ENCODE measurements at regions not wholly inside any gene's neighbourhood (a gene's known extent, or its start where the extent isn't known, plus 50 kb on each side); places are given as distances from the start of the nearest gene placed in this dataset.
"Not testable (repeated sequence)": the region's sequence is repeated elsewhere in the genome, so short reads cannot be mapped to it uniquely, and the experiment has no call there.

DNA sequence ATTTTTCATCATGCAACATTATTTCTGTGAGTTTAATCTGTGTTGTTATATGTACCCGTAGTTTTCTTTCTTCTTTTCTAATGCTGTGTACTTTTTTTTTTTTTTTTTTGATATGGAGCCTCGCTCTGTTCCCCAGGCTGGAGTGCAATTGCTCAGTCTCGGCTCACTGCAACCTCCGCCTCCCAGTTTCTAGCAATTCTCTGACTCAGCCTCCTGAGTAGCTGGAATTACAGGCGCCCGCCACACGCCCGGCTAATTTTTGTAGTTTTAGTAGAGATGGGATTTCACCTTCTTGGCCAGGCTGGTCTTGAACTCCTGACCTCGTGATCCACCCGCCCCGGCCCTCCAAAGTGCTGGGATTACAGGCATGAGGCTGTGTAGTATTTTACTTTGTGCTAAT lies 155.4 kb downstream of the GALR1 start:
- no peak for DNase-seq (ENCODE audit: low spot score)
- no peak overlapping the region for H3K27ac ChIP-seq (ENCODE audit: low read depth, low read length, poor library complexity, severe bottlenecking)
- H3K9me3 ChIP-seq (ENCODE audit: low read depth, low read length, poor library complexity, severe bottlenecking), result peaks cover 24% of the 10 kb centered on the region
- H3K36me3 ChIP-seq (ENCODE audit: insufficient read depth, low read length, poor library complexity, severe bottlenecking), result no peaks in the 10 kb centered on the region
- no peaks in the 10 kb centered on the region for H3K27me3 ChIP-seq (replicated peaks; ENCODE audit: insufficient read depth, low read depth, low read length, poor library complexity)
- no peak for TF ChIP-seq CTCF (conservative IDR thresholded peaks at IDR 0.05; ENCODE audit: low read depth, low read length)
- no peak for TF ChIP-seq EZH2 (IDR thresholded peaks at IDR 0.05; ENCODE audit: borderline replicate concordance, low read depth, low read length, poor library complexity, severe bottlenecking)
- H3K4me3 ChIP-seq (ENCODE audit: low read depth, low read length, poor library complexity, severe bottlenecking), result no peak overlapping the region
- CTCF ChIA-PET, result no interaction called here
- H3K4me1 ChIP-seq (ENCODE audit: insufficient read depth, low read length, poor library complexity, severe bottlenecking), result no peaks in the 10 kb centered on the region
- POLR2A ChIA-PET (ENCODE audit: low non-redundant PET), result no interaction called here
- no TSS peak for BruUV-seq (replicated peaks)
- intact Hi-C loops (cut with micrococcal nuclease; ENCODE audit: unreplicated experiment), result no loop called here

DNA sequence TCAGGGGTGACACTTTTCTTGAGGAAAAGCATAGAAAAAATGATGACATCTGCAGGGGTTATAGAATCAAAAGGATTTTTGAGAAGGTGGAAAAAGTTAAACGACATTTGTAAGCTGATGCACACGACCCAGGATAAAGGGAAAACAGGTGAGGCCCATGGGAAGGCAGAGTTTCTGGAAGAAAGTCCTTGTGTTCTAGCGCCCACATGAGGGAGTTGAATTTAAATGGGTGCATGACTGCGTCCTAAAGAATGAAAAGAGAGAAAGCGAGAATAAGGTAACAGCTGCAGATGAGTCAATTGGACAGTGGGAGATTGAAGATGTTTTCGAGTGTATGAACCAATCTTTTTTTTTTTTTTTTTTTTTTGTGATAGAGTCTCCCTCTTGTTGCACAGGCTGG lies 158.1 kb downstream of the GALR1 start:
- ChIA-PET POLR2A (ENCODE audit: low non-redundant PET) (no interaction called here), CTCF (no interaction called here)
- no peaks in the 10 kb centered on the region for H3K4me1 ChIP-seq (ENCODE audit: insufficient read depth, low read length, poor library complexity, severe bottlenecking)
- no peak for TF ChIP-seq EZH2 (IDR thresholded peaks at IDR 0.05; ENCODE audit: borderline replicate concordance, low read depth, low read length, poor library complexity, severe bottlenecking)
- TF ChIP-seq CTCF (conservative IDR thresholded peaks at IDR 0.05; ENCODE audit: low read depth, low read length), result no peak
- intact Hi-C loops (cut with micrococcal nuclease; ENCODE audit: unreplicated experiment), result no loop called here
- no peaks in the 10 kb centered on the region for H3K27me3 ChIP-seq (replicated peaks; ENCODE audit: insufficient read depth, low read depth, low read length, poor library complexity)
- no peak overlapping the region for H3K27ac ChIP-seq (ENCODE audit: low read depth, low read length, poor library complexity, severe bottlenecking)
- peaks cover 18% of the 10 kb centered on the region for H3K9me3 ChIP-seq (ENCODE audit: low read depth, low read length, poor library complexity, severe bottlenecking)
- no TSS peak for BruUV-seq (replicated peaks)
- H3K4me3 ChIP-seq (ENCODE audit: low read depth, low read length, poor library complexity, severe bottlenecking), result no peak overlapping the region
- DNase-seq (ENCODE audit: low spot score), result no peak
- H3K36me3 ChIP-seq (ENCODE audit: insufficient read depth, low read length, poor library complexity, severe bottlenecking), result no peaks in the 10 kb centered on the region

GRCh38 chr18:77421546-77421945 lies 171.9 kb downstream of the GALR1 start:
- H3K4me1 ChIP-seq (ENCODE audit: insufficient read depth, low read length, poor library complexity, severe bottlenecking); DNase-seq (ENCODE audit: low spot score); intact Hi-C loops (cut with micrococcal nuclease; ENCODE audit: unreplicated experiment); H3K27ac ChIP-seq (ENCODE audit: low read depth, low read length, poor library complexity, severe bottlenecking); H3K36me3 ChIP-seq (ENCODE audit: insufficient read depth, low read length, poor library complexity, severe bottlenecking); BruUV-seq (replicated peaks); H3K27me3 ChIP-seq (replicated peaks; ENCODE audit: insufficient read depth, low read depth, low read length, poor library complexity); CTCF ChIA-PET; H3K4me3 ChIP-seq (ENCODE audit: low read depth, low read length, poor library complexity, severe bottlenecking); H3K9me3 ChIP-seq (ENCODE audit: low read depth, low read length, poor library complexity, severe bottlenecking); POLR2A ChIA-PET (ENCODE audit: low non-redundant PET): not testable (repeated sequence)

DNA sequence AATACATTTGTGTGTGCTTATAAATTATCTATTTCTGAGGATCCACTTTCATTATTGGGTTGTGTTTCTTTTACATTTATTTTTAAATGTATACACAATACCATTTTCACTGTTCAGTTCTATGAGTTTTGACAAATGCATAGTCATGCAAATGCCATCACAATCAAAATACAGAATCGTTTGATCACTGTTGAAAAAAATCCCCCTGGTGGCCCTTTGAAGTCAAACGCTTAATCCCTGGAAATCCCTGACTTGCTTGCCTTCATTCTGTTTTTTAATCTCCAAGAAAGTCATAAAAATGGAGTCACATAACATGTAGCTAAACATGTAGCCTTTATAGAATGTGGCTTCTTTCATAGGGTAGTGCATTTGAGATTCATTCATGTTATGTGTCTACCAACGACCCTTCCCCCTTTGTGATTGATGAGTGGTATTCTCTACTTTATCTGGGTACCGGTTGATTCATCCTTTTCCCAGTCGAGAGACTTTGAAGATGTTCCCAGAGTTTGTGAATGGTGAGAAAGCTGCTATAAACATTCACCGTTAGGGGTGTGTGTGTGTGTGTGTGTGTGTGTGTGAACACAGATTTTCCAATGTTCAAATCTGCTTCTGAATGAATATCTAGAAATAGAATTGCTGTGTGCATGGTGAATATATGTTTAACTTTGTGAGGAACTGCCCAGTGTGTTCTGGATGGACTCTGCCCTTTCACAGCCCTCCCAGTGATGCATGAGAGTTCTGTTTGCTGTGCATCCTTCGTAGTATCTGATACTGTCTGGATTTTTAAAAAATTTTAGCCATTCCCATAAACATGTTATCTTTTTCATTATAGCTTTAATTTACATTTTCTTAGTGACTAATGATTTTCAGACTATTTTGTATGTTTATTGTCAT lies 173.6 kb downstream of the GALR1 start:
- Histone ChIP-seq H3K4me1 (ENCODE audit: insufficient read depth, low read length, poor library complexity, severe bottlenecking) (no peaks in the 10 kb centered on the region), H3K9me3 (ENCODE audit: low read depth, low read length, poor library complexity, severe bottlenecking) (no peaks in the 10 kb centered on the region), H3K27me3 (replicated peaks; ENCODE audit: insufficient read depth, low read depth, low read length, poor library complexity) (no peaks in the 10 kb centered on the region), H3K4me3 (ENCODE audit: low read depth, low read length, poor library complexity, severe bottlenecking) (no peak overlapping the region), H3K27ac (ENCODE audit: low read depth, low read length, poor library complexity, severe bottlenecking) (no peak overlapping the region), H3K36me3 (ENCODE audit: insufficient read depth, low read length, poor library complexity, severe bottlenecking) (no peaks in the 10 kb centered on the region)
- CTCF ChIA-PET, result no interaction called here
- POLR2A ChIA-PET (ENCODE audit: low non-redundant PET), result no interaction called here
- DNase-seq (ENCODE audit: low spot score), result no peak
- no TSS peak for BruUV-seq (replicated peaks)
- TF ChIP-seq EZH2 (IDR thresholded peaks at IDR 0.05; ENCODE audit: borderline replicate concordance, low read depth, low read length, poor library complexity, severe bottlenecking) (no peak), CTCF (conservative IDR thresholded peaks at IDR 0.05; ENCODE audit: low read depth, low read length) (no peak)
- intact Hi-C loops (cut with micrococcal nuclease; ENCODE audit: unreplicated experiment), result no loop called here
